ENCODE measurements at regions not wholly inside any gene's neighbourhood (a gene's known extent, or its start where the extent isn't known, plus 50 kb on each side); places are given as distances from the start of the nearest gene placed in this dataset.
"Not testable (repeated sequence)": the region's sequence is repeated elsewhere in the genome, so short reads cannot be mapped to it uniquely, and the experiment has no call there.

GRCh38 chr5:36739751-36740221 lies 133.4 kb downstream of the SLC1A3 start:
- DNase-seq, result peak; percentile 64

GRCh38 chr5:36740259-36740898 lies 134.0 kb downstream of the SLC1A3 start:
- DNase-seq, result no peak

- DNase-seq, result no peak
Measured at GRCh38 chr5:36741128-36741527, 134.7 kb downstream of the SLC1A3 start.

DNA sequence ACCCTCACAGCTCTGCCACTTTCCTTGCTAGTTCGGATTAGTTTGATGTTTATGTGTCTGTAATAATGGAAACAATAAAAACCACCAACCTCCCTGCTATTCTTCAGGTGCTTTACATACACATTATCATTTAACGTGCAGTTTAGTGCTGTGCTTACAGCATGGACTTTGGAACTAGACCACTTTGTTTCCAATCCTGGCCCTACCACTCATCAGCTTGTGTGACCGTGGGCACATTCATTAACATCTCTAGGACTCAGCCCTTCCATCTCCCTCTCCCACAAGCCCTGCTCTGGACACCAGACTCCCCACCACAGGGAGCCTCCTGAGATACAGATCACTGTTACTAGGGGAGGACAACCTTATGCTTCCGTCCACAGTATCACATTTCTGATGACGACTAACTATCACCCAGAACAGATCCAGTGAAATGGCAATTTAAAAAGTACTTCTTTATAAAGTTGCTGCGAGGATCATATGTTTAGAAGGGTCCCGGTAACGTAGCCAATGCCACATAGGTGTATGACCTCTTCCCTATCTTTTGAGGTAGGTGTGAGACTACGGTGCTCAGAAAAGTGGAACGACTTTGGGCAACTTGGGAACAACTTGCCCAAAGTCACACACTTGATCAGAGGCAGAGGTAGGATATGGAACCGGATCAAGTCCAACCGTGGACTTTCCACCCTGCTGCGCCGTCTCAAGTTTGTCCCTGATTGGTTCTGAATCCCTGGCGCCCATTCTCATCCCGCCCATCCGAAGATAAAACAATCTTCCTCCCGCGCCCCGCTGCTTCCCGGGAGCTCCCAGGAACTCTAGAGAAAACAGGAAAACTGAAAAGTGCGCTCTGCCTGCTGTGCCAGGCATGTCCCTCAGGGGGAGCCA lies 132.4 kb upstream of the NIPBL start:
- no peak for DNase-seq

DNA sequence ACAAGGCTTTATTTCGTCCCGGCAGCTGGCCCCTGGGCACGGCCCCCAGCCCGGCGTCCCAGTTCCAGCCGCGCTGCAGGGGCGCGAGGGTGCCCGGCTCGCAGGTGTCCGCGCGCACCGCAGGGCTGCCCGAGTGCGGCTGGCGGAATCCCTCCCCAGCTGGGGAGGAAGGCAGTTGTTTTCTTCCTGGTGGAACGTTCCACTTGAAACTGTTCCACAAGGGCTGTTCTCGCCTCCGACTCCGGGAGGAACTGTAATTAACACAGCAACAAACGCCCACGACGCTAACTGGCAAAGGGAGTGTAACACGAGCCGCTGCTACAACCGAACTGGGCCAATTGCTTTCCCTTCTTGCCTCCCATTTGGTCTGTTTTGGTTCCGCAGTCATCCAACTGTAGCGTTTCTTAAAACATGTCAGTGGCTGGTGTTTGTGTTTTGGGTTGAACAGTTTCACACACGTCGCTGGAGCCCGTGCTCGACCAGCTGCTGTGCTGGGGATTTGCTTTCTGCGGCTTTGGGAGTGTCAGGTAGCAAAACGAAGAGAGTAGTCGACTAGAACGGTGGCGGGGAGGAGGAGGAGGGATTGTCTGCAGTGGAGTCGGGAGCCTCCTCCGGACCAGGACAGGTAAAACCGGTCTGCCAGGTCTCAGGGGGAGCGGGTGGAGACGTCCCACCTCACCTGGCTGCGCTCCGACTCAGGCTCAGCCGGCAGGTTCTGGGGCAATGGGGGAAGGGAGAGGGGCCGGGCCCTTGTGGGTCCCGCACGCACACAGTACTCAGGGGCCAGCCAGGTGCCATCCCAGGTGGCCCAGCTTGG lies 131.6 kb upstream of the NIPBL start:
- peak; percentile 19 for DNase-seq

GRCh38 chr5:36747794-36748193 lies 128.8 kb upstream of the NIPBL start:
- DNase-seq, result not testable (repeated sequence)

DNA sequence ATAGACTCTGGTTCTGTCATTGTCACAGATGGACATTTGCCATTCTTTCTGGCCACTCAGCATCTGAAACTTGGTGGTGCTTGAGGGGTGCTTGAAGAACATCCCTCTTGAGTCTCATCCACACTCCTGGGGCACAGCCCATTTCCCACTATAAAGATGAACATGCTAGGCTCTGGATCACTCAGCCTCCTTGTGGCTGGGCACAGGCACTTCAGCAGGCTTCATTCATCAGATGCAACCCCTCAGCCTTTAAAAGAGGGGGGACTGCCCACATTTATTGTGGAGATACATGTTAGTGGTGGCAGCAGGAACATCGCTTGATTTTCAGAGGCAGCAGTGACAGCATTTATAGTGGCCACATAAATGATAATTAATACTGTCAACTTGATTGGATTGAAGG lies 124.7 kb upstream of the NIPBL start:
- DNase-seq, result no peak

- DNase-seq, result no peak
Measured at GRCh38 chr5:36755342-36755741, 121.2 kb upstream of the NIPBL start.

DNA sequence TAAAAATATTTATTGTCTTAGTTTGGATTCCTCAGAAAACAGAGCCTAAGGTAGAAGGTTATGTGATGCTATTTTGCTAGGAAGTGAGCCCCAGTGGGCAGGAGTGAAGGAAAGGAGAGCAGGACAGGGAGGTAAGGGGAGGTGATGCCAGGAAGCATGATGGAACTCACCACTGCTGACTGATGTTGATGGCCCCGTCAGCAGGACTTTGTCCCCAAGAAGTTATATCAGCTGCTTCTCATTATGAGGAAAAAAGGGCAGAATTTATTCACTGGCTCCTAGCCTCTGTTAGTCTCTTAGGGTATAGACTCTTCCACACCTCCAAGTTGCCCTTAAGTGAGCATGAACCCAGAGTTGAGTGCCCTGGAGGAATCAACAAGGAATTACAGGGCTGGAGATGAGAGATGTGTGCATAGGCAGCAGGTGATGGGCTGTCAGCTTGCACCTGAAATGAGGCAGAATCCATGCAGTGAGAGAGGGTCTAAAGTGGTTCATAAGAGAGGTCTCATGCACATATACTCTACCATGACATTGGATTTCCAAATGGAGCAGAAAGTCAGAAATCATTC lies 120.6 kb upstream of the NIPBL start:
- no peak for DNase-seq

- no peak for DNase-seq
Measured at GRCh38 chr5:36756848-36757247, 119.7 kb upstream of the NIPBL start.

- DNase-seq, result no peak
Measured at GRCh38 chr5:36759117-36759516, 117.5 kb upstream of the NIPBL start.

GRCh38 chr5:36763454-36763853 lies 113.1 kb upstream of the NIPBL start:
- no peak for DNase-seq

GRCh38 chr5:36765876-36766275 lies 110.7 kb upstream of the NIPBL start:
- DNase-seq, result no peak

- no peak for DNase-seq
Measured at GRCh38 chr5:36766981-36767380, 109.6 kb upstream of the NIPBL start.

DNA sequence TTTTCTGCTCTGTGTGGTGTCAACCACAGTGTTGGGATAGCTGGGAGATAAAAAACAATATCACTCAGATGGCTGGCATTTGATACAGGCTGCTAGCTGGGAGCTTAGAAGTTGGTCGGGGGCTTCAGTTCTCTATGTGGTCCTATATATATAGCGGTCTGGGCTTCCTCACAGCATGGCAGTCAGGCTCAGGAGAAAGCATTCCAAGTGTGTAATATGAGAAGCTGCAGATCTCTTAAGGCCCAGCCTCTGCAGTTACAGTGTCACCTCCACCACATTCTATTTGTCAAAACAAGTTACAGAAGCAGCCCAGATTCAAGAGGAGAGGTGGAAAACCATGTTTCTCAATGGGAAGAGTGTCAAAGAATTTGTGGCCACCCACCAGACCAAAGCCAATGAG lies 108.1 kb upstream of the NIPBL start:
- no peak for DNase-seq

DNA sequence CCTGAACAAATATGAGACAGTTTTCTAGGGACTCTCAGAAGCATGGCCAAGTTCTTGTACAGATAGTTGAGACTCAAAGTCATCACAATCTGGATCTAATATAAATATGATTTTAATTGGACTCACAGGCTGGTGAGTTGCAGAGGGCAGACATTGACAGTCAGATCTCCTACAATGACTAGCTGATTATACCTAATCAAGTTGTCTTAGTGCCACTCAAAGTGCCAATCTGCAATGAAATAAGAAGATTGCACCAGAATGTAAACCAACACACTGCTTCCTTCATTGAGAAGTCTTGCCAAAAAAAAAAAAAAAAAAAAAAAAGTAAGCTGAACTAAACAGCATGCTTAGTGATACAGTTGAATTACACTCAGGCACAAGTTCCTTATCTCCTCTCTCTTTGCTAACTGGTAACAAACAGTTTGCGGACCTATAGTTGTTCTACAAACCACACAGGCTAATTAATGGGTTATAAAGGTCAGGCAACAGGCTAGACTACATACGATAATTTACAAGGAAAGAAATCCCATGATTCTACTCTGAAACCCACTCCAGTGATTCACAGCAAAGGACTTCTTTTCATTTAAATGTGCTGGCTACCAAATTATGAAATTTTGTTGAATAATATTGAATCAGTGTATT lies 107.3 kb upstream of the NIPBL start:
- no peak for DNase-seq

DNA sequence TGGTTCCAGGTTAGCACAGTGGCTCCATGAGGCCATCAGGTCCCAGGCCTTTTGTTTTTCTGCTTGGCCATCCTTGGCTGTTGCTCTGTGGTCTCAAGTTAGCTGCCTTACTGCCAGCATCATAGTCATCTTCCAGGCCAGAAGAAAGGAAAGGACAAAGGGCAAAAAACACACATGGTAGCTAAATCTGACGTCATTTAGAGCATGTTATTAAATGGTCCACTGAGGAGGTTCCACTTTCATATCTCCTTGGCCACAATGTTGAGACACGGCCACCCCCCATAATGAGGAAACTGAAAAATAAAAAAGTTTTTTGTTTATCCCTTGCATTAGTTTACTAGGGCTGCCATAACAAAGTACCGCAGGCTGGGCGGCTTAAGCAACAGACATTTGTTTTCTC lies 106.4 kb upstream of the NIPBL start:
- no peak for DNase-seq

- no peak for DNase-seq
Measured at GRCh38 chr5:36772276-36773140, 104.1 kb upstream of the NIPBL start.

DNA sequence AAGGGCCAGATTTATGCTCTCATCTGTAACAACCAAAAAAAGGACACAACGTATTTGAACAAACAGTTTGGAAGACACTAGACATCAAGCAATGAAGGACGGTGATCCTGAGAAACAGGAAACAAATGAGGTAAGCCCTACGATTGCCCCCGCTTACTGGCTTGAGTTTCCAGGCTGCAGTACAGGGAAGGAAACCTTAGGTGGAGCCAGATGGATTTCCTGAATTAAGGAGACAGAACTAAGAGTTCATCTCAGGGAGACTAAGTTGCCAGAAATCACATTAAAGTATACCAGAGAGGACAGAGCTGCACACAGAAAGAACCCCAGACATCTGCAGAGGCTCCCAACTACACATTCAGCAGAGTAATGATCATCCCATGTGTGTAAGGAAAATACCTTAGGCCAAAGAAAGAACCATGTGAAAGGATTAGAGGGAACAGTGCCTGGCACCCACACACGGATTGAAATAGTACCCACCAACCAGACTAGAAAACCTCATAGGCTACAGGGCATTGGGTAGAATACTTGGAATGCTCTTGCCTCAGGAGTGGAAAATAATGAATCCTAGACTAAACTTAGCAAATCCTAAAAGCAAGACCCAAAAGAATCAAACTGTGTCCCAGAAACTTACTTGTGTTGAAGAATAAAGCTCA lies 99.3 kb upstream of the NIPBL start:
- DNase-seq, result no peak

GRCh38 chr5:36778336-36778735 lies 98.2 kb upstream of the NIPBL start:
- DNase-seq, result no peak

GRCh38 chr5:36782612-36783011 lies 94.0 kb upstream of the NIPBL start:
- not testable (repeated sequence) for DNase-seq
